PFSK-1 (cell line): ENCODE measurements at regions not wholly inside any gene's neighbourhood (a gene's known extent, or its start where the extent isn't known, plus 50 kb on each side); places are given as distances from the start of the nearest gene placed in this dataset.

Experiments
- FOXP2 ChIP-seq: optimal IDR thresholded peaks from 2 replicates; pipeline ENCODE3; 2011; ENCODE audit warnings: borderline replicate concordance, control low read depth, inconsistent platforms; ENCODE audit not compliant: insufficient read depth; ENCODE audit errors: extremely low read length, extremely low read depth
- POLR2AphosphoS5 ChIP-seq: IDR thresholded peaks from 2 replicates; pipeline ENCODE4 v1.6.1; 2012; ENCODE audit warnings: low read depth, mild to moderate bottlenecking, control low read depth, low read length, moderate library complexity
- REST ChIP-seq, 2 experiments: IDR thresholded peaks; 2 replicates each; pipeline versions ENCODE4 v1.6.1 to v1.8.0; 2011 to 2012; ENCODE audit warnings: low read depth in 2 of 2, low read length in 2 of 2, control low read depth in 1 of 2, inconsistent platforms in 1 of 2, mild to moderate bottlenecking in 1 of 2, moderate library complexity in 1 of 2; ENCODE audit not compliant: insufficient read depth in 1 of 2
- SIN3A ChIP-seq: IDR thresholded peaks from 2 replicates; pipeline ENCODE4 v1.6.1; 2012; ENCODE audit warnings: mild to moderate bottlenecking, low read length, moderate library complexity, borderline replicate concordance; ENCODE audit not compliant: insufficient read depth
- TAF1 ChIP-seq: IDR thresholded peaks from 2 replicates; pipeline ENCODE4 v1.6.1; 2012; ENCODE audit warnings: low read length, control low read depth, borderline replicate concordance; ENCODE audit not compliant: insufficient read depth

- TF ChIP-seq FOXP2 (no peak), SIN3A (no peak), REST (IDR thresholded peaks at IDR 0.05; ENCODE audit: insufficient read depth in 1 of 2, low read depth in 2 of 2, low read length in 2 of 2) (no peak), POLR2AphosphoS5 (no peak), TAF1 (no peak)
These were observed 67.2 kb upstream of the SNX9 start for GRCh38 chr6:157755746-157756411.

- TF ChIP-seq REST (IDR thresholded peaks at IDR 0.05; ENCODE audit: insufficient read depth in 1 of 2, low read depth in 2 of 2, low read length in 2 of 2) (no peak), FOXP2 (no peak), POLR2AphosphoS5 (no peak), SIN3A (no peak), TAF1 (no peak)
These were observed 66.2 kb upstream of the SNX9 start for GRCh38 chr6:157756708-157757429.

DNA sequence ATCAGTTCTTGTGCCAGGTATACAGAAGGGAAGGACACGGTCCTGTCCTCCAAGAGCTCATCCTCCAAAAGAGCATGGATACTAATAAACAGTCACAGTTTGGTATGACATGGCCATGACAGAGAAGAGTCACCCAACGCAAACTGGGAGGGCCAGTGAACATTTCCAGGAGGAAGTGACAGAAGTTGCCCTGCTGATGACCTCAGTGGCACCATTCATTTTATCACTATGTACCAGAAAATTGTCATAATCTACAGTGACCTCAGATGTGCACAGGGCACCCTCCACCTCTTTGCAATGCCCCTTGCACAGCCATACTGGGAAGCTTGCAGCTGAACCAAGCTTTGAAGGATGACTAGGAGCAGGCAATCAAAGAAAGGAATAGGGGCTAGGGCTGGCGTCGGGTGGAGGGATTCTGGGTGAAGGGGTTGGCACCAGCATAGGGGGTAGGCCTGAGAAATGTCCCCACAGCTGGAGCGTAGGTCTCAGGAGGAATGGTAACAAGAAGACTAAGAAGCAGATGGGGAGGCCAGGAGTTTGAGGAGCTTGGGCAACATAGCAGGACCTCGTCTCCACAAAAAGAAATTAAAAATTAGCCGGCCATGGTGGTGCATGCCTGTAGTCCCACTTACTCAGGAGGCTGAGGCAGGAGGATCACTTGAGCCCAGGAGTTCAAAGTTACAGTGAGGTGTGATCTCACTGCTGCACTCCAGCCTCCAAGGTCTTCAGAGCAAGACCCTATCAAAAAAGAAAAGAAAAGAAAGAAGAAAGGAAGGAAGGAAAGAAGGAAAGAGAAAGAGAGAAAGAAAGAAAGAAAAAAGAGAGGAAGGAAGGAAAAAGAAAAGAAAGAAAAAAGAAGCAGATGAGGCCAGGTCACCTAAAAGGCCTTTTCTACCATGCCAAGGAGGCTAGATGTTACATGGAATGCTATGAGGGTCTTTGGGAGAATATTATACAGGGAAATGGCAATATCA lies 65.3 kb upstream of the SNX9 start:
- TF ChIP-seq POLR2AphosphoS5 (no peak), FOXP2 (no peak), REST (IDR thresholded peaks at IDR 0.05; ENCODE audit: insufficient read depth in 1 of 2, low read depth in 2 of 2, low read length in 2 of 2) (no peak), SIN3A (no peak), TAF1 (no peak)

DNA sequence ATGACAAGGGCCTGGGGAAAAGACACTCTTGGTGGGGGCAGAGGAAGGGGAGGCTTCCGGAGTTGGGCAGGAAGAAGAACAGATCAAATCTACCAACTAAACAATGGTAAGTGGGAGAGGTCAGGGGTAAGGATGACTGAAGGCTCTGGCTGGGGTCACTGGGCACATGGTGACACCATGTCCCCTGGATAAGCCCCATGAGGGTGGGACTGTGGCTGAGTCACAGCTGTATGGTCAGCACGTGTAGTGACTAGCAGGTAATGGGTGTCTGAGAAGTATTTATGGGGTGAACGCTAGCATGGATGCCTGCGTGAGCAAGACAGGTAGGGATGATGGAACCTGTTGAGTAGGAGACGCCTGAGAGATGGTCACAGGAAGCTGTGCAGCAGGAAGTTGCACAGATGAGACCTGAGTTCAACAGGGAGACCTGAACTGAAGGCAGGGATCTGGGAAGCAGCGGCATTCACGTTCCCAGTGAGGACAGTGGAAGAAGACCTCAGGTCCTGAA lies 64.5 kb upstream of the SNX9 start:
- TF ChIP-seq FOXP2 = no peak
- no peak for TF ChIP-seq POLR2AphosphoS5
- peak; percentile 87; the same call in 1 of the 2 replicates for TF ChIP-seq SIN3A
- TF ChIP-seq REST (IDR thresholded peaks at IDR 0.05; ENCODE audit: insufficient read depth in 1 of 2, low read depth in 2 of 2, low read length in 2 of 2) = peak in 1 of 2 experiments; percentile 55; a peak in 1 of 4 replicates
- TF ChIP-seq TAF1 = no peak
